ENCODE measurements at regions not wholly inside any gene's neighbourhood (a gene's known extent, or its start where the extent isn't known, plus 50 kb on each side); places are given as distances from the start of the nearest gene placed in this dataset.

DNA sequence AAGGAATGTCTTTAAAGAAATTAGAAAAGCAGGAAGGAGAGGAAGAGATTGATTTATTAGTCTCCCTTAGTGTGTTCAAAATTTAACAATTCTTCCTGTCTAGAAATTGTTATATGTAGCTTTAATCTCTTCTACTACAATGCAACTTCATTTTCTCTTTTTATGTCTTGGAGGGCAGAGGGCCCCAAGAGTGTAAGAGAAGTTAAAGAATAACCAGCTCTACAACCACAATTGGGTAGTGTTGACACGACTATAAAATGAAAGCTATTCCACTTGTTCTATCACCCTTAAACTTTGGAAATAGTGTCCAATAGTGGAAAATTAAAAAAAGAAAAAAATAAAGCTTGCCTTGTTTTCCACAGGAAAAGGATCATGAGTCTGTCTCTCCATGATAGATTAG is 82.6 kb upstream of the DPYD start:
- H3K27me3 ChIP-seq (ENCODE audit: control insufficient read depth in 2 of 2, insufficient read depth in 2 of 2, low read length in 2 of 2): no peaks in the 10 kb centered on the region
- no peak overlapping the region for H3K9ac ChIP-seq (ENCODE audit: low read depth in 1 of 2, low read length in 2 of 2)
- no peaks in the 10 kb centered on the region for H3K9me3 ChIP-seq (ENCODE audit: control insufficient read depth in 2 of 2, low read length in 2 of 2)
- no peaks in the 10 kb centered on the region for H3K36me3 ChIP-seq (ENCODE audit: control insufficient read depth in 2 of 2, insufficient read depth in 2 of 2, low read length in 2 of 2)
- no peak overlapping the region for H3K4me3 ChIP-seq (ENCODE audit: low read length in 2 of 2)
- H3K4me1 ChIP-seq (ENCODE audit: control insufficient read depth in 2 of 2, insufficient read depth in 2 of 2, low read length in 2 of 2): no peaks in the 10 kb centered on the region
- H3K27ac ChIP-seq (ENCODE audit: low read depth in 2 of 2, low read length in 2 of 2): no peak overlapping the region

DNA sequence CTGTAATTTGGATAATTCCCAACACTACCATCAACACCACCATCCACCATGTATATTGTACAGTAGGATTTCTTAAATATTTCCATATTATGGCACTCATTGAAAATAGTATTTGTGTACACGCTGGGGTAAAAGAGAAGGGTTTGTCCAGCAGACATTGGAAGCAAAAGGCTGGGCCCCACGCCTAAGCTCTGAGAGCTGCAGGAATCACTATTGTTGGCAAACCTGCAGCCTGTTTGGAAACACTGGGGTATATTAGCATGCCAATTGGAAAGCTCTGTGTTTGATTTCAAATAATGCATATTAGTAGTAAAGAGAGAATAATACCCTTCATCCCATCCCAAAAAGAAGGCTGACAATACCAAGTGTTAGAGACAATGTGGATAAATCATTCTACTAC is 81.5 kb upstream of the DPYD start:
- no peak overlapping the region for H3K27ac ChIP-seq (ENCODE audit: low read depth in 2 of 2, low read length in 2 of 2)
- H3K4me1 ChIP-seq (ENCODE audit: control insufficient read depth in 2 of 2, insufficient read depth in 2 of 2, low read length in 2 of 2): no peaks in the 10 kb centered on the region
- no peak overlapping the region for H3K4me3 ChIP-seq (ENCODE audit: low read length in 2 of 2)
- H3K36me3 ChIP-seq (ENCODE audit: control insufficient read depth in 2 of 2, insufficient read depth in 2 of 2, low read length in 2 of 2): no peaks in the 10 kb centered on the region
- no peaks in the 10 kb centered on the region for H3K27me3 ChIP-seq (ENCODE audit: control insufficient read depth in 2 of 2, insufficient read depth in 2 of 2, low read length in 2 of 2)
- H3K9ac ChIP-seq (ENCODE audit: low read depth in 1 of 2, low read length in 2 of 2): no peak overlapping the region
- H3K9me3 ChIP-seq (ENCODE audit: control insufficient read depth in 2 of 2, low read length in 2 of 2): no peaks in the 10 kb centered on the region

DNA sequence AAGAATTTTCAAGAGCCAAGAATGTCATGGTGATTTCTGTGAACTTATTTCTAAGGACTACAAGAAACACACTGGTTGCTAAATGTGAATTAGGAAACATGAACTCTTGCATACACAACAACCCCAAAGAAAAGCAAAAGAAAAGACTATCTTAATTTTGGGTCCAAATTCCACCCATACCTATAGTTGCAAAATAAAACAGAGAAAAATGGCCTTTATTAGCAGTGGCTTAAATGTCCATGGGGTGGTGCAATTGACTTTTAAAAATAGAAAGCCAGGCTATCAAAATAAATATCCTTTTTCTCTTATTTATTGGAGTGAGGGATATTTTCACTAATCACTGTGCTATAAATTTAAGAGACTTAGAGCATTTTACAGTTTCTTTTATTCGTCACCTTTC is 80.9 kb upstream of the DPYD start:
- no peak overlapping the region for H3K4me3 ChIP-seq (ENCODE audit: low read length in 2 of 2)
- H3K4me1 ChIP-seq (ENCODE audit: control insufficient read depth in 2 of 2, insufficient read depth in 2 of 2, low read length in 2 of 2): no peaks in the 10 kb centered on the region
- H3K9ac ChIP-seq (ENCODE audit: low read depth in 1 of 2, low read length in 2 of 2): no peak overlapping the region
- no peak overlapping the region for H3K27ac ChIP-seq (ENCODE audit: low read depth in 2 of 2, low read length in 2 of 2)
- H3K36me3 ChIP-seq (ENCODE audit: control insufficient read depth in 2 of 2, insufficient read depth in 2 of 2, low read length in 2 of 2): no peaks in the 10 kb centered on the region
- H3K27me3 ChIP-seq (ENCODE audit: control insufficient read depth in 2 of 2, insufficient read depth in 2 of 2, low read length in 2 of 2): no peaks in the 10 kb centered on the region
- no peaks in the 10 kb centered on the region for H3K9me3 ChIP-seq (ENCODE audit: control insufficient read depth in 2 of 2, low read length in 2 of 2)

GRCh38 chr1:97999320-97999719 is 78.5 kb upstream of the DPYD start:
- Histone ChIP-seq H3K4me1 (ENCODE audit: control insufficient read depth in 2 of 2, insufficient read depth in 2 of 2, low read length in 2 of 2) (no peaks in the 10 kb centered on the region), H3K27ac (ENCODE audit: low read depth in 2 of 2, low read length in 2 of 2) (no peak overlapping the region), H3K9me3 (ENCODE audit: control insufficient read depth in 2 of 2, low read length in 2 of 2) (no peaks in the 10 kb centered on the region), H3K9ac (ENCODE audit: low read depth in 1 of 2, low read length in 2 of 2) (no peak overlapping the region), H3K36me3 (ENCODE audit: control insufficient read depth in 2 of 2, insufficient read depth in 2 of 2, low read length in 2 of 2) (no peaks in the 10 kb centered on the region), H3K27me3 (ENCODE audit: control insufficient read depth in 2 of 2, insufficient read depth in 2 of 2, low read length in 2 of 2) (no peaks in the 10 kb centered on the region), H3K4me3 (ENCODE audit: low read length in 2 of 2) (no peak overlapping the region)

DNA sequence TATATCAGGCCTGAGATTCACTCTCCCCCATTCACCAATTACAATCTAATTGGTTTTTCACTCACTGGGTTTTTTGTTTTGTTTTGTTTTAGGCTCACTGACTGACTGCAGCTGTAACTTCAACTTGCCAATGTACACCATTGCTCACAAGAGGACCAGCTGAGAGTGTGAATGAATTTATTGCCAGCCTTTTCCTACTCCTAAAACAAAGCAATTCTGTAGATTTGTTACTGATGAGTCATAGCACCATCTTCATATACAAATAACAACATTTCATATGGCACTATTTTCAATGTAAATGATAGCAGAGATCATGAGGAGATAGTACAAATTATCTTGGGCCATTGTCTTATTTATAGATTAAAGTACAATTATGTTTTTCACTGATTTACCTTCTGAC is 76.0 kb upstream of the DPYD start:
- H3K4me3 ChIP-seq (ENCODE audit: low read length in 2 of 2): no peak overlapping the region
- H3K9me3 ChIP-seq (ENCODE audit: control insufficient read depth in 2 of 2, low read length in 2 of 2): no peaks in the 10 kb centered on the region
- no peaks in the 10 kb centered on the region for H3K36me3 ChIP-seq (ENCODE audit: control insufficient read depth in 2 of 2, insufficient read depth in 2 of 2, low read length in 2 of 2)
- no peaks in the 10 kb centered on the region for H3K27me3 ChIP-seq (ENCODE audit: control insufficient read depth in 2 of 2, insufficient read depth in 2 of 2, low read length in 2 of 2)
- H3K9ac ChIP-seq (ENCODE audit: low read depth in 1 of 2, low read length in 2 of 2): no peak overlapping the region
- H3K27ac ChIP-seq (ENCODE audit: low read depth in 2 of 2, low read length in 2 of 2): no peak overlapping the region
- H3K4me1 ChIP-seq (ENCODE audit: control insufficient read depth in 2 of 2, insufficient read depth in 2 of 2, low read length in 2 of 2): no peaks in the 10 kb centered on the region

GRCh38 chr1:97989094-97989680 is 68.4 kb upstream of the DPYD start:
- Histone ChIP-seq H3K9me3 (ENCODE audit: control insufficient read depth in 2 of 2, low read length in 2 of 2) (no peaks in the 10 kb centered on the region), H3K4me1 (ENCODE audit: control insufficient read depth in 2 of 2, insufficient read depth in 2 of 2, low read length in 2 of 2) (no peaks in the 10 kb centered on the region), H3K36me3 (ENCODE audit: control insufficient read depth in 2 of 2, insufficient read depth in 2 of 2, low read length in 2 of 2) (no peaks in the 10 kb centered on the region), H3K27me3 (ENCODE audit: control insufficient read depth in 2 of 2, insufficient read depth in 2 of 2, low read length in 2 of 2) (no peaks in the 10 kb centered on the region), H3K9ac (ENCODE audit: low read depth in 1 of 2, low read length in 2 of 2) (no peak overlapping the region), H3K27ac (ENCODE audit: low read depth in 2 of 2, low read length in 2 of 2) (no peak overlapping the region), H3K4me3 (ENCODE audit: low read length in 2 of 2) (no peak overlapping the region)

DNA sequence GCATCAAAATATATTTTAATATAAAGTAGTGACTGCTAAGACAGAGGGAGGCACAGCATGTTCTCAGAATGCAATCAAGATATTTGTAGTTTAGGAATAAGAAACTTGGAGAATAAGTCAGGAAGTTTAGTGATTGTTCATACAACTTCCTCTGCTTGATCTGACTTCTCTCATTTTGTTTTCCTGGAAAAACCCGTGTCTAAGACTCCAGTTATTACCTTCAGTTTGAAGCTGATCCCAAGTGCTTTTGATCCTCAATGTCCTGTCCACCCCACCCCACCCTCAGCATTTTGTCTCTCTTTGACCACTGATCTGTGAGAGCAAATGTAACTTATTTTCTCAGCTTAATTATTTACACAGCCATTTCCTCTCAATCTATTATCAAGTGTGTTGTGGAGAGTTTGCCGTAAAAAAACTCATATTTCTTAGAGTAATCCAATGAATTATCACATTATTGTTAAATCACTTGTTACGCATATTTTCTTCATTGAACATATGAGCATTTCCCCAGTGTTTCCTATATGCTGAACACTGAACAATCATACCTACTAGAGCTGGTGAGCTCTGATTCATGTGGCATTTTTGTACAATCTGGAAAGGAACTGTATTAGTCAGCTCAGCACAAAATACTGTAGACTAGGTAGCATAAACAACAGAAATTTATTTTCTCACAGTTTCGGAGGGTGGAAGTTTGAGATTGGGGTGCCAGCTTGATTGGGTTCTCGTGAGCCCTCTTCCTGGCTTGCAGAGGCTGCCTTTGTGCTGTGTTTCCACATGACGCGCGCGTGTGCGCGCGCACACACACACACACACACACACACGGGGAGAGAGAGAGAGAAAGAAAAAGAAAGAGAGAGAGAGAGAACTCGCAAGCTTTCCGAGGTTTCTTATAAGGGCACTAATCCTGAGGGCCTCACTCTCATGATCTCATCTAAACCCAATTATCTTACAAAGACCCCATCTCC is 65.5 kb upstream of the DPYD start:
- H3K27me3 ChIP-seq (ENCODE audit: control insufficient read depth in 2 of 2, insufficient read depth in 2 of 2, low read length in 2 of 2): no peaks in the 10 kb centered on the region
- H3K27ac ChIP-seq (ENCODE audit: low read depth in 2 of 2, low read length in 2 of 2): no peak overlapping the region
- H3K9me3 ChIP-seq (ENCODE audit: control insufficient read depth in 2 of 2, low read length in 2 of 2): no peaks in the 10 kb centered on the region
- H3K9ac ChIP-seq (ENCODE audit: low read depth in 1 of 2, low read length in 2 of 2): no peak overlapping the region
- no peak overlapping the region for H3K4me3 ChIP-seq (ENCODE audit: low read length in 2 of 2)
- H3K36me3 ChIP-seq (ENCODE audit: control insufficient read depth in 2 of 2, insufficient read depth in 2 of 2, low read length in 2 of 2): no peaks in the 10 kb centered on the region
- H3K4me1 ChIP-seq (ENCODE audit: control insufficient read depth in 2 of 2, insufficient read depth in 2 of 2, low read length in 2 of 2): no peaks in the 10 kb centered on the region

DNA sequence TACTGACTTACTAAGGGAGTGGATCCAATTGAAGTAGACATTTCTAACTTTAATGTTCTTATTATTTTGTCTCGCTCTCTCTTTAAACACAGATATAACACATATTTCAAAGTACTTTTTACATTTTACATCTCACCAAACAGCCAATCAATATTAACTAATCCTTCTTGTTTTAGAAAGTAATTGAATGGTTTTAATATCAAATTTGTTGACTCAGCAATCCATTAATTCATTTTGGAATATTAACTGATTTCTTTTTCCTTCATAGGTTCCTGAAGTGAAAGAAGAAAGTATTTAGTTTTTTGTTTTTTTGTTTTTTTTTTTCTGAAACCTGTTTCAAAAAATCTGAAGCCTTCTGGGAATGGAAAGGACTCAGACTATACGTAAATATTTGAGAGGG is 62.3 kb upstream of the DPYD start:
- H3K9ac ChIP-seq (ENCODE audit: low read depth in 1 of 2, low read length in 2 of 2): no peak overlapping the region

GRCh38 chr1:97980530-97980929 is 59.7 kb upstream of the DPYD start:
- Histone ChIP-seq H3K9ac (ENCODE audit: low read depth in 1 of 2, low read length in 2 of 2) (no peak overlapping the region), H3K4me3 (ENCODE audit: low read length in 2 of 2) (no peak overlapping the region), H3K27me3 (ENCODE audit: control insufficient read depth in 2 of 2, insufficient read depth in 2 of 2, low read length in 2 of 2) (no peaks in the 10 kb centered on the region), H3K9me3 (ENCODE audit: control insufficient read depth in 2 of 2, low read length in 2 of 2) (no peaks in the 10 kb centered on the region), H3K36me3 (ENCODE audit: control insufficient read depth in 2 of 2, insufficient read depth in 2 of 2, low read length in 2 of 2) (no peaks in the 10 kb centered on the region), H3K27ac (ENCODE audit: low read depth in 2 of 2, low read length in 2 of 2) (no peak overlapping the region), H3K4me1 (ENCODE audit: control insufficient read depth in 2 of 2, insufficient read depth in 2 of 2, low read length in 2 of 2) (no peaks in the 10 kb centered on the region)

More for the DNA sequence above, 62.3 kb upstream of the DPYD start:
- H3K27ac ChIP-seq (ENCODE audit: low read depth in 2 of 2, low read length in 2 of 2): no peak overlapping the region
- H3K4me3 ChIP-seq (ENCODE audit: low read length in 2 of 2): no peak overlapping the region
- no peaks in the 10 kb centered on the region for H3K4me1 ChIP-seq (ENCODE audit: control insufficient read depth in 2 of 2, insufficient read depth in 2 of 2, low read length in 2 of 2)
- H3K36me3 ChIP-seq (ENCODE audit: control insufficient read depth in 2 of 2, insufficient read depth in 2 of 2, low read length in 2 of 2): no peaks in the 10 kb centered on the region
- no peaks in the 10 kb centered on the region for H3K27me3 ChIP-seq (ENCODE audit: control insufficient read depth in 2 of 2, insufficient read depth in 2 of 2, low read length in 2 of 2)
- no peaks in the 10 kb centered on the region for H3K9me3 ChIP-seq (ENCODE audit: control insufficient read depth in 2 of 2, low read length in 2 of 2)

GRCh38 chr1:97976801-97977200 is 56.0 kb upstream of the DPYD start:
- no peaks in the 10 kb centered on the region for H3K9me3 ChIP-seq (ENCODE audit: control insufficient read depth in 2 of 2, low read length in 2 of 2)
- H3K27me3 ChIP-seq (ENCODE audit: control insufficient read depth in 2 of 2, insufficient read depth in 2 of 2, low read length in 2 of 2): no peaks in the 10 kb centered on the region
- H3K9ac ChIP-seq (ENCODE audit: low read depth in 1 of 2, low read length in 2 of 2): no peak overlapping the region
- no peaks in the 10 kb centered on the region for H3K36me3 ChIP-seq (ENCODE audit: control insufficient read depth in 2 of 2, insufficient read depth in 2 of 2, low read length in 2 of 2)
- H3K4me3 ChIP-seq (ENCODE audit: low read length in 2 of 2): no peak overlapping the region
- H3K27ac ChIP-seq (ENCODE audit: low read depth in 2 of 2, low read length in 2 of 2): no peak overlapping the region
- H3K4me1 ChIP-seq (ENCODE audit: control insufficient read depth in 2 of 2, insufficient read depth in 2 of 2, low read length in 2 of 2): no peaks in the 10 kb centered on the region
